ENCODE measurements at regions not wholly inside any gene's neighbourhood (a gene's known extent, or its start where the extent isn't known, plus 50 kb on each side); places are given as distances from the start of the nearest gene placed in this dataset.
A peak's percentile ranks its signal among the peaks of the same experiment; 100 is the strongest.

DNA sequence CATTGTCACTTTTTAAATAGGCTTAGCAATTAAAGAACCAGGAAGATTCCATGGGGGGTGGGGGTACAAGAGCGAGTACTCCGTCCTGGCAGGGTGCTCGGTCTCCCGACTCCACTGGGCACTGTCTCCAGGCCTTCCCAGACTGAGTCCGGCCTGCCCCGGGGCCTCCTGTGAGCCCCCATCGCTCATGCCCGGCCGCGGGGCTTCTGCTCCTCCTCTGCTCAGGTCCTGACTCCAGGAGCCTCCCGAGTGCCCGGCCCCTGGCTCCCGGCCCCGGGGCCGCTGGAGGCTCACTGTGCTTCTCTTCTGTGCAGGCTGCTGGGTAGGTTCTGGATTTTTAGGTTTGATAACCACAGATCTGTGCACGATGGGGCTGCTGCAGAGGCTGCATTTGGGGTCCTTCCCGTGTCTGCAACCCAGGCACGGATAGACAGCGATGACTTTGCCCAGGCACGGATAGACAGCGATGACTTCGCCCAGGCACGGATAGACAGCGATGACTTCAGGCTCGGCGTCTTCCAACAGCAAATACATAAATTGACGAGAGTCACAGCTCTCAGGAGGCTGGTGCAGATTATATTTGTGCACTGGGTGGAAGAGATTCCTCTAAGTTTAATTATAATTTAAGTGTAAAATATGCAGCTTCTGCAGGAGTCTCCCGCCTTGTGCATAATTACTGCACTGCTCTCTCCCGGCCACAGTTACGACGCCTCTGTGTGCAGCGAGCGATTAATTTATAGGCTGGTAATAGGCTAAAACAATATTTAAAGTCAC is 74.8 kb upstream of the RXRA start:
- DNase-seq: no peak

GRCh38 chr9:134252084-134252830 is 74.0 kb upstream of the RXRA start:
- no peak for DNase-seq

GRCh38 chr9:134253606-134254205 is 72.5 kb upstream of the RXRA start:
- peak; percentile 41 for DNase-seq

DNA sequence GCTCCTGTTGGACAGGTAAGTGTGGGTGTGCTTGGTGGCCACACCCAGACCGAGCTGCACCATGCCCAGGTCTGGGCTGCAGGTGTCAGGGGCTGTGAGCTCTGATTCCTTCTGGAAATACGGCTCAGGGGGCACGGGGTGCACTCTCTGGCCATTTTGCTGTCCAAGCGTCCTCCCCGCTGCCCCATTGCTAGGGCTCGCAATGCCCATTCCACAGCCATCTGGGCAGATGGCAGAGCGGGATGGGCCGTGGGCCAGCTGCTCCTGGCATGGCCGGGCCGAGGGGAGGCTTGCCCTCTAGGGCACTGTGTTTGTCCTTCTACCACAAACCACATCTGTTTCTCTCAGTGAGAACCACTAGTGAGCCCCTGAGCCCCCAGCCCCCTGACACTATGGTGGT is 67.9 kb upstream of the RXRA start:
- DNase-seq: no peak

- no peak for DNase-seq
These were observed 67.3 kb upstream of the RXRA start for GRCh38 chr9:134258828-134259546.

DNA sequence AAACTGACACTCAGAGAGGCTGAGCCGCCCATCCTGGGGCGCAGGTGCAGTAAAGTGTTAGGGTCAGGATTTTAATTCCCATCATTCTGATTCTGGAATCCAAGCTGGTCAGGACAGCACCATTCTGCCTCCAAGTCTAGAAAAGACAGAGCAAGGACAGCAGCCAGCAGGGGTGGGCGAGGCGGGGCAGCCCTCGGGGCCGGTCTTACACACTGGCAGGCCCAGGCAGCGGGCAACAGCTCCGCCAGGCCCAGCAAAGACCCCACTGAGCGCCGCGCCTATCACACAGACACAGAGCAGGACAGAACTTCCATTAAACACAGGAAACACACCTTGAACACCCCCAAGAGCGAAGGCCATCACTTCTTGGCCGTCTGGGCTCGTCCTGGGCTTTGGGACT is 66.5 kb upstream of the RXRA start:
- no peak for DNase-seq

- DNase-seq: no peak
These were observed 65.5 kb upstream of the RXRA start for GRCh38 chr9:134260801-134261200.

DNA sequence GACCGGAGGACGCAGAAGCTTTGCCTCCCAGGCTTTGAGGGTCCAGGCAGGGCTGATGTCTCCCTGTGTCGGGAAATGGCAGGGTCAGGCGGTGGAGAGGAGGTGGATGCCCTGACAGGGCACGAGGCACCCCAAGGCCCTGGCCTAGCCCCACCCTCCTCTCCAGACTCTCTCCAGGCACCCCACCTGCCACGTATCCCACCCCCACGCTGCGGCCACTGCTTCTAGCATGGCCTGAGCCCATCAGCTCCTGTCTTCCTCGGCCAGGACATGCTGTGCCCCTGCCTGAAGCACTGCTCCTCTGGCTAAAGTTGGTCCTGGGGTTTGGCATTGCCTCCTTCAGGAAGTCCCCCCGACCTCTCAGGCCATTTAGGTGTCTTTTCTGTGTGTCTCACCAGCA is 64.2 kb upstream of the RXRA start:
- no peak for DNase-seq

DNA sequence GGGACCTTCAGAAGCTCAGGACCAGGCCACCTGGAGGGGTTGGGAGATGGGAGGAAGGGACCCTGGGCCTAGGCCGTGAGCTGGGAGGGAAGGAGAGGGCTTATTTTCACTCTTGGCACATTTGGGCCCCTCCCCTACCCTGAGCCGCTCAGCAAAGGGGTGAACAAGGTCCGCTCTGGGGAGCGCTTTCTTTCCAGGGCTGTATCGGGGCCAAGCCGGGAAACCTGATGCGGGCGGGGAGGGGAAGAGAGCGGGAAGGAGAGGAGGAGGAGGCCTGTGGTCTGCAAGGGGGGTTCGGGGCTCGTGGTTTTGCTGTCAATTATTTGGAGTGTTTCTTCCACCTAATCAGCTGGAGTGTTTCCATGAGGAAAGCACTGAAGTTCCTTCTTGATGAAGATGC is 62.7 kb upstream of the RXRA start:
- no peak for DNase-seq

GRCh38 chr9:134264169-134264568 is 62.1 kb upstream of the RXRA start:
- DNase-seq: no peak

DNA sequence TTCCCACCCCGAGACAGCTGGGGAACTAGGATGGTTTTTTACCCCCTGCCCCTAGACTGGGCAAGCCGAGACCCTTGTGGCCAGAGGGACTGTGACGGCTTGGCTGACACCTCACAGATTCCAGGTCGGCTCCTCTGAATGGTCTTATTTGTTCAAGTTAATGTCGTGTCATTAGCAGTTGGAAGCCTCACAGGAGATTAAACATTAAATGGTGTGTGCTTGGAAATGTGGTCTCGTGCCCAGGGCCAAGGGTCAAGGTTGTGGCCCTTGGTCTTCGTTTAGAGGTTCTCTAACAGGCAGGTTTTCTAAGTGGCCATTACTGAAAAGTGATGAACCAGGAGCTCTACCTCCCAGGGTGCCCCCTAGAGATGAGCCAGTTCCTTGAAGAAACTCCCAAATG is 61.2 kb upstream of the RXRA start:
- no peak for DNase-seq

GRCh38 chr9:134266418-134266817 is 59.8 kb upstream of the RXRA start:
- no peak for DNase-seq

GRCh38 chr9:134267305-134267880 is 58.9 kb upstream of the RXRA start:
- DNase-seq: no peak

DNA sequence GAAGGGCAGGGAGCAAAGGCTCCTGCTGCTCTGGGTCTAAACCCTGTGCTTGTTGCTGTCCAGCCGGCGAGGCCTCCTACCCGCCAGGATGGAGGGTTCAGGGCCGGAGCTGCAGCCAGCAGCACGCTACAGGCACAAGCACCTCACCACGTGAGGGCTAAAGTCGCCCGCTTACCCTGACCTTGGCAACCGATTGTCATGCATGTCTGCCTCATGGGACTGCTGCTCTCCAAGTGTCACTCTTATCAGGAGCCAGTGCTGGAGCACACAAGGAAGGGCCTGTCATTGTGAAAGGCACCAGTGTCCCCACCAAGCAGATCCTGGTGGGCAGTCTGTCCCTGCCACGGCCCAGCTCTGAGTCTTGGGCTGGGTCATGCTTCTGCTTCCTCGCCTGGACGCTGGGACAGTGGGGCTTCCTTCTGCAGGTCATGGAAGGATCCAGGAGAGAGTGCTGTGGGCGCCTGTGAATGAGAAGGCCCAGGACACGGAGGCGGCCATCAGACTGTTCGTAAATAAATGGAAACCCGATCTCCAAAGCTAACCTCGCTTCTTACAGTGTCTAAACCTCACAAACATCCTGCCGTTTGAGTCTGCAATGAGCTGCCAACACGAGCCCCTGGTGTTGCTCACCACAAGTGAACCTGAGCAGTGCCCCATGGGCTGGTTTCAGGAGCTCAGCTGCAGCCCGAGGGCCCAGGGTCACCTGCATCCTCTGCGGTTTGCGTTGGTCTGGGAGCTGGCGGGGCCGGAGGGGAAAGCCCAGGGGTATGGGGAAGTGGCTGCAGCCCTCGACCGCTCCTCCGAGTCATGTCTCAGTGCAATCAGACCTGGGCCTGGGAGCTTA is 58.2 kb upstream of the RXRA start:
- no peak for DNase-seq

- DNase-seq: no peak
These were observed 57.5 kb upstream of the RXRA start for GRCh38 chr9:134268747-134269146.

DNA sequence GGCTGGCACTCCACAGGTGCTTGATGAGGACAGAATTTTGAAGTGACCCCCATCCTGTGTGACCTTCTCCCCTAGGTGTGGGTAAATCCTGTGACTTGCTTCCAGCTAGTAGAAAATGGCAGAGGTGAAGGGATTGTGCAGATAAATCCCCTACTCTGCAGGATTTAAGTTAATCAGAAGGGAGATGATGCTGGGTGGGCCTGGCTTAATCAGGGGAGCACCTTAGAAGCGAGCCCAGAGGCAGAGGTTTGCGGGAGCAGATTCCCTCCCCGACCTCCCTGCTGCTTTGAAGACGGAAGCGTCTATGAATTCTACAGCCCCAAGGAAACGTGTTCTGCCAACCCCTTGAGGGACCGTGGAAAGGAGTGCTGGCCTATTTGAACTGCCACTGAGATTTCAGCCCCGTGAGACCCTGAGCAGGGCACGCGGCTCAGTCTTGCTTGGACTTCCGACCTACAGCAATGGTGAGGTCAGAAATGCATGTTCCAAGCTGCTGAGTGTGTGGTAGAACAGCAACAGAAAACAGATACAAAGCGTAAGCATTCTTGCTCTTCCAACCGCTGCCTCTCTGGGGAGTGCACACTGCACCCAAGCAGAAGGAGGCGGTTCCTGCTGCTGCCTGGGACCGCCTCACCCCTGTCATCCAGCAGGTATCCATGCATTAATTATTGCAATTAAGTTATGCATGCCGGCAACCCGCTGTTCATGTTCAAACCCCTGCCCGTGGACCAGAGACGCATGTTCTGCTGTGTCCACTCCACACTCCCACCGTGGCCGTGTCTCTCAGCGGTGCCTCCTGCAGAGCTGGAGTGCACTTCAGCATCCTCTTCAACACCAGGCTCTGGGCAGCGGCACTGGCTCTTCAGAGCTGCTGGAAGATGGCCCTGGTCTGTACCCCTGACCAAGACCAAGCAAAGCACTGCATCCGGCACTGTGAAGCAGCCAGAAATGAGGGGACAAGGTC is 54.6 kb upstream of the RXRA start:
- DNase-seq: no peak

GRCh38 chr9:134272302-134273023 is 53.8 kb upstream of the RXRA start:
- no peak for DNase-seq

GRCh38 chr9:134273647-134274046 is 52.6 kb upstream of the RXRA start:
- DNase-seq: no peak

- no peak for DNase-seq
These were observed 50.9 kb upstream of the RXRA start for GRCh38 chr9:134275375-134275774.

All from fibroblast of skin of right biceps (primary cell).